Ovary (tissue), 3 donors: ENCODE measurements at regions not wholly inside any gene's neighbourhood (a gene's known extent, or its start where the extent isn't known, plus 50 kb on each side); places are given as distances from the start of the nearest gene placed in this dataset.

ENCODE experiments used
- CTCF ChIP-seq, 3 donors: fragments of 450-650 bp in 2 of 3; fragments of 200-600 bp in 1 of 3; IDR thresholded peaks; one replicate each; pipeline versions ENCODE4 v1.5.1 to v1.8.0; 2016 to 2022; ENCODE audit warnings: antibody characterized with exemption in 3 of 3, mild to moderate bottlenecking in 1 of 3
- POLR2A ChIP-seq: fragments of 450-650 bp; IDR thresholded peaks from one replicate; pipeline ENCODE4 v1.6.1; 2017; ENCODE audit warnings: antibody characterized with exemption, mild to moderate bottlenecking, moderate library complexity
- donor health status: DM: no; HTN: no; CAD: no.

GRCh38 chr11:106422583-106422982 lies 345.1 kb downstream of the AASDHPPT start:
- no peak for TF ChIP-seq CTCF (IDR thresholded peaks at IDR 0.05)
- TF ChIP-seq POLR2A, result no peak
